Astrocyte of the spinal cord (primary cell): ENCODE measurements at regions not wholly inside any gene's neighbourhood (a gene's known extent, or its start where the extent isn't known, plus 50 kb on each side); places are given as distances from the start of the nearest gene placed in this dataset.

ENCODE experiments used
- DNase-seq: peaks from one replicate; pipeline ENCODE4 v3.0.0; 2011; ENCODE audit warnings: low read depth, low spot score
- H3K4me3 ChIP-seq: 2 replicates; pipeline ENCODE4 v1.5.1; 2011; ENCODE audit warnings: low read depth, mild to moderate bottlenecking, low read length, moderate library complexity
- in situ Hi-C: cut with HindIII; loops from 2 replicates; pipeline ENCODE4 v1.10.0; 2017; ENCODE audit warnings: low sequenced_read_pairs
- TF ChIP-seq, protein P1 (sequence below): IDR thresholded peaks from 2 replicates; pipeline ENCODE4 v1.5.1; 2012; ENCODE audit warnings: low read depth, mild to moderate bottlenecking, low read length, inconsistent platforms

DNA sequence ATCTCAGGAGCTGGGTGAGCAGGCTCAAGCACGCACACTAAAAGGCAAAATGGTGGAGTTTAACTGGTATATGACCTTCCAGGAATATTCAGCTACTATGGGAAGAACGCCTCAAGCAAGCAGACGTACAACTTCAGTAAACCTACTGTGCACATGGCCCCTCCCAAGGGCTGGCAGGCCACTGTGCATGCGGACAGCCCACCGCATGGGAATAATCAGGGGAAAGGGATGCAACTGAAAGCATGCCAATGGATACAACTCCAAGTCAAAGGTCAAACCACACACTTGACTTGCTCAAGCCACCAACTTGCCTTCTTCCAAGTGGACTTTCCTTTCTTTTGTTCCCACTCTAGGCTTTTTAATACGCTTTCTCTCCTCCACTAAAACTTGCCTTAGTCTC is 121.6 kb upstream of the SNTG2 start:
- in situ Hi-C loops = no loop called here
- H3K4me3 ChIP-seq = no peak overlapping the region
- DNase-seq = no peak
- TF ChIP-seq, protein P1, sequence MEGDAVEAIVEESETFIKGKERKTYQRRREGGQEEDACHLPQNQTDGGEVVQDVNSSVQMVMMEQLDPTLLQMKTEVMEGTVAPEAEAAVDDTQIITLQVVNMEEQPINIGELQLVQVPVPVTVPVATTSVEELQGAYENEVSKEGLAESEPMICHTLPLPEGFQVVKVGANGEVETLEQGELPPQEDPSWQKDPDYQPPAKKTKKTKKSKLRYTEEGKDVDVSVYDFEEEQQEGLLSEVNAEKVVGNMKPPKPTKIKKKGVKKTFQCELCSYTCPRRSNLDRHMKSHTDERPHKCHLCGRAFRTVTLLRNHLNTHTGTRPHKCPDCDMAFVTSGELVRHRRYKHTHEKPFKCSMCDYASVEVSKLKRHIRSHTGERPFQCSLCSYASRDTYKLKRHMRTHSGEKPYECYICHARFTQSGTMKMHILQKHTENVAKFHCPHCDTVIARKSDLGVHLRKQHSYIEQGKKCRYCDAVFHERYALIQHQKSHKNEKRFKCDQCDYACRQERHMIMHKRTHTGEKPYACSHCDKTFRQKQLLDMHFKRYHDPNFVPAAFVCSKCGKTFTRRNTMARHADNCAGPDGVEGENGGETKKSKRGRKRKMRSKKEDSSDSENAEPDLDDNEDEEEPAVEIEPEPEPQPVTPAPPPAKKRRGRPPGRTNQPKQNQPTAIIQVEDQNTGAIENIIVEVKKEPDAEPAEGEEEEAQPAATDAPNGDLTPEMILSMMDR = no peak

DNA sequence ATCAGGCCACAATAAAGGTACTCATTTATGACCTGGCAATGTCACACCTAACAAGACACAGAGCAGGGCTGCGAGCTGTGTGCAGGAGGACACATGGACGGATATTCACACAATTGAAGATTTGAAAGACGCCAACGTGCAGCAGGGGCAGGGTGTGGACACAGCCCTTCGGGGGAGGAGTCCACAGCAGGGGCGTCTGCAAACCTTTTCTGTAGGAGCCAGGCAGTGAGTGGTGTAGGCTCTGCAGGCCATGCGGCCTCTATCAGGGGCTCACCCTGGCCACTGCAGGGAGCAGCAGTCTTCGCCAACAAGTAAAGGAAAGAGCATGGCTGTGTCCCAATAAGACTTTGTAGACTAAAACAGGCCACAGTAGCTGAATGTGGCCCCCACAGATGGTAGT is 125.7 kb upstream of the SNTG2 start:
- H3K4me3 ChIP-seq = no peak overlapping the region
- in situ Hi-C loops = no loop called here
- TF ChIP-seq, protein P1 = no peak
- no peak for DNase-seq

- no peak for DNase-seq
- no peak overlapping the region for H3K4me3 ChIP-seq
- TF ChIP-seq, protein P1 = no peak
- in situ Hi-C loops = no loop called here
Observed at GRCh38 chr2:824524-824923, 126.1 kb upstream of the SNTG2 start.

DNA sequence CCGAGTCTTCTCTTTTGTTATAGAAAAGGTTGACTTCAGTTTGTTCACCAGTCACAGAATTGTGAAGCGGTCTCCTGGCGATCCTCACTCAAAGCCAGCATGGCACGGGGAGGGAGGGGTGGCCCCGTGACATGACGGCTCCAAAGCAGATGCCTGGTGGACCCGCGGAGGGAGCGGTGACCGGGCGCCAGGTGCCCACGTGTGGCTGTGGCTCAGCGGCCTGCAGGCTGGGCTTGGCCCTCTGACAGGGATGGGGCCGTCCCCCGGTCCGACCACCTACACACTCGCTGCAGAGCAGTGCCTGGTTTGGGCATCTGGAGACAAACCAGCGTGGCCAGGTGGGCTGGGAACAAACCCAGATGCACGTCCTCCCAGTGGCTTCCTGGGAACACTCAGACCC is 129.1 kb upstream of the SNTG2 start:
- in situ Hi-C loops = no loop called here
- no peak overlapping the region for H3K4me3 ChIP-seq
- DNase-seq = no peak
- TF ChIP-seq, protein P1 = no peak

GRCh38 chr2:819601-820000 is 131.0 kb upstream of the SNTG2 start:
- TF ChIP-seq, protein P1 = no peak
- DNase-seq = no peak
- in situ Hi-C loops = no loop called here
- no peak overlapping the region for H3K4me3 ChIP-seq

DNA sequence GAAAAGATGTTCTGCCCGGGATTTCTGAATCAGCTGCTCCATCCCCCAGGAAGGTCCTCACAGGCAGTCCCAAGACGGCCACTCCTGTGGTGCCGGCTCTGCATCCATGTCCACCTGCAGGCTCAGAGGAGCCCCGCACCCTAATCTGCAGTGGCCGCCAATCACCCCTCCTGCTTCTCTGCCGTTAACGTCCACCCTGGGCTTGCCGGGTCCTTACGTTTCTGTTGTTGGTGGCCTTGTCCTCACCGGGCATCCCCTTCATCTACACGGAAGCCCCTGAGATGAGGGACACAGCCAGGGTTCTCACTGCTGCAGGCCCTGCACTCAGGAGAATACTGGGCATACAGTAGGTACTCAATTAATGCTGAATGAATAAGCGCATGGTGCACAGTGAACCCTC is 131.5 kb upstream of the SNTG2 start:
- no peak for DNase-seq
- no peak overlapping the region for H3K4me3 ChIP-seq
- in situ Hi-C loops = no loop called here
- TF ChIP-seq, protein P1 = no peak
